ENCODE measurements at regions not wholly inside any gene's neighbourhood (a gene's known extent, or its start where the extent isn't known, plus 50 kb on each side); places are given as distances from the start of the nearest gene placed in this dataset.

GRCh38 chr4:188704288-188704687, 565.0 kb downstream of the TRIML1 start:
- TF ChIP-seq POLR2A (IDR thresholded peaks at IDR 0.05), result no peak
- TF ChIP-seq, protein P1, sequence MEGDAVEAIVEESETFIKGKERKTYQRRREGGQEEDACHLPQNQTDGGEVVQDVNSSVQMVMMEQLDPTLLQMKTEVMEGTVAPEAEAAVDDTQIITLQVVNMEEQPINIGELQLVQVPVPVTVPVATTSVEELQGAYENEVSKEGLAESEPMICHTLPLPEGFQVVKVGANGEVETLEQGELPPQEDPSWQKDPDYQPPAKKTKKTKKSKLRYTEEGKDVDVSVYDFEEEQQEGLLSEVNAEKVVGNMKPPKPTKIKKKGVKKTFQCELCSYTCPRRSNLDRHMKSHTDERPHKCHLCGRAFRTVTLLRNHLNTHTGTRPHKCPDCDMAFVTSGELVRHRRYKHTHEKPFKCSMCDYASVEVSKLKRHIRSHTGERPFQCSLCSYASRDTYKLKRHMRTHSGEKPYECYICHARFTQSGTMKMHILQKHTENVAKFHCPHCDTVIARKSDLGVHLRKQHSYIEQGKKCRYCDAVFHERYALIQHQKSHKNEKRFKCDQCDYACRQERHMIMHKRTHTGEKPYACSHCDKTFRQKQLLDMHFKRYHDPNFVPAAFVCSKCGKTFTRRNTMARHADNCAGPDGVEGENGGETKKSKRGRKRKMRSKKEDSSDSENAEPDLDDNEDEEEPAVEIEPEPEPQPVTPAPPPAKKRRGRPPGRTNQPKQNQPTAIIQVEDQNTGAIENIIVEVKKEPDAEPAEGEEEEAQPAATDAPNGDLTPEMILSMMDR (IDR thresholded peaks at IDR 0.05), result no peak
- no peak for TF ChIP-seq EP300 (IDR thresholded peaks at IDR 0.05)
